OCI-LY1 (cell line): ENCODE measurements at regions not wholly inside any gene's neighbourhood (a gene's known extent, or its start where the extent isn't known, plus 50 kb on each side); places are given as distances from the start of the nearest gene placed in this dataset.

Source experiments
- H2AFZ ChIP-seq: fragments of 200-600 bp; sonication (generic), shearing (Covaris generic); 2 replicates; pipeline ENCODE4 v1.6.0; 2014; ENCODE audit warnings: antibody characterized with exemption, mild to moderate bottlenecking, low read length
- H3F3A ChIP-seq: fragments of 200-600 bp; sonication (generic), shearing (Covaris generic); 2 replicates; pipeline ENCODE4 v1.6.0; 2014; ENCODE audit warnings: mild to moderate bottlenecking, antibody characterized with exemption, low read length, moderate library complexity; ENCODE audit not compliant: insufficient read depth
- H3K27ac ChIP-seq: fragments of 200-600 bp; sonication (generic); 2 replicates; pipeline ENCODE4 v1.5.1; 2014; ENCODE audit warnings: low read length, mixed run types, mild to moderate bottlenecking, low read depth; ENCODE audit not compliant: poor library complexity, severe bottlenecking
- H3K27me3 ChIP-seq: fragments of 200-600 bp; sonication (generic); 2 replicates; pipeline ENCODE4 v1.6.0; 2014; ENCODE audit warnings: antibody characterized with exemption, mild to moderate bottlenecking, low read length, moderate library complexity; ENCODE audit not compliant: insufficient read depth
- H3K36me3 ChIP-seq: fragments of 200-600 bp; sonication (generic); 2 replicates; pipeline ENCODE4 v1.6.1; 2014; ENCODE audit warnings: mild to moderate bottlenecking, antibody characterized with exemption, low read length, moderate library complexity, mixed read lengths; ENCODE audit not compliant: insufficient read depth
- H3K4me1 ChIP-seq: fragments of 200-600 bp; sonication (generic); 2 replicates; pipeline ENCODE4 v1.5.1; 2014; ENCODE audit warnings: mild to moderate bottlenecking, low read length, moderate library complexity; ENCODE audit not compliant: insufficient read depth, severe bottlenecking
- H3K4me2 ChIP-seq: fragments of 200-600 bp; sonication (generic), shearing (Covaris generic); 2 replicates; pipeline ENCODE4 v1.6.1; 2014; ENCODE audit warnings: low read length
- H3K4me3 ChIP-seq: fragments of 200-600 bp; sonication (generic); 2 replicates; pipeline ENCODE4 v1.5.1; 2014; ENCODE audit warnings: low read length, low read depth, mild to moderate bottlenecking, mixed read lengths; ENCODE audit not compliant: poor library complexity, severe bottlenecking
- H3K79me2 ChIP-seq: fragments of 200-600 bp; shearing (Covaris generic); 2 replicates; pipeline ENCODE4 v1.6.1; 2016; ENCODE audit warnings: mixed run types, low read length, mixed read lengths; ENCODE audit not compliant: insufficient read depth
- H3K9ac ChIP-seq: fragments of 200-600 bp; sonication (generic), shearing (Covaris generic); 2 replicates; pipeline ENCODE4 v1.6.1; 2014; ENCODE audit warnings: mild to moderate bottlenecking, low read length, mixed read lengths
- H3K9me2 ChIP-seq: fragments of 200-600 bp; sonication (generic), shearing (Covaris generic); 2 replicates; pipeline ENCODE4 v1.6.1; 2014; ENCODE audit warnings: low read depth, mild to moderate bottlenecking, low read length, mixed read lengths
- H3K9me3 ChIP-seq: fragments of 200-600 bp; shearing (Covaris generic); 2 replicates; pipeline ENCODE4 v1.6.1; 2014; ENCODE audit warnings: low read length, mixed read lengths
- H4K20me1 ChIP-seq: fragments of 200-600 bp; sonication (generic), shearing (Covaris generic); 2 replicates; pipeline ENCODE4 v1.6.0; 2016; ENCODE audit warnings: mild to moderate bottlenecking, low read length; ENCODE audit not compliant: insufficient read depth
- CTCF ChIP-seq: fragments of 200-600 bp; sonication (generic), shearing (Covaris generic); IDR thresholded peaks from 2 replicates; pipeline ENCODE4 v1.5.1; 2017; ENCODE audit warnings: mild to moderate bottlenecking, antibody characterized with exemption, low read length, moderate library complexity, mixed read lengths
- EZH2 ChIP-seq: fragments of 200-600 bp; sonication (generic), shearing (Covaris generic); IDR thresholded peaks from 2 replicates; pipeline ENCODE4 v1.8.0; 2017; ENCODE audit warnings: borderline replicate concordance, mixed run types, mild to moderate bottlenecking, antibody characterized with exemption, low read length, moderate library complexity, mixed read lengths

GRCh38 chr5:119814655-119815054, 185.3 kb downstream of the FAM170A start:
- no peak for TF ChIP-seq CTCF
- no peak for TF ChIP-seq EZH2
- Histone ChIP-seq H2AFZ (no peak overlapping the region), H3K27ac (no peak overlapping the region), H3K4me3 (no peak overlapping the region), H3K36me3 (no peaks in the 10 kb centered on the region), H3K79me2 (no peaks in the 10 kb centered on the region), H3K9ac (no peak overlapping the region), H3F3A (no peaks in the 10 kb centered on the region), H3K9me3 (no peaks in the 10 kb centered on the region), H3K27me3 (no peaks in the 10 kb centered on the region), H3K4me2 (no peak overlapping the region), H3K4me1 (no peaks in the 10 kb centered on the region), H3K9me2 (no peaks in the 10 kb centered on the region), H4K20me1 (no peaks in the 10 kb centered on the region)

- H3K27ac ChIP-seq: no peak overlapping the region
- H3K4me2 ChIP-seq: no peak overlapping the region
- H3F3A ChIP-seq: no peaks in the 10 kb centered on the region
- H3K4me3 ChIP-seq: no peak overlapping the region
- TF ChIP-seq EZH2 (no peak), CTCF (no peak)
- H3K27me3 ChIP-seq: no peaks in the 10 kb centered on the region
- H2AFZ ChIP-seq: no peak overlapping the region
- H3K36me3 ChIP-seq: no peaks in the 10 kb centered on the region
- H3K9me3 ChIP-seq: no peaks in the 10 kb centered on the region
- no peaks in the 10 kb centered on the region for H3K79me2 ChIP-seq
- H4K20me1 ChIP-seq: no peaks in the 10 kb centered on the region
- no peaks in the 10 kb centered on the region for H3K4me1 ChIP-seq
- no peak overlapping the region for H3K9ac ChIP-seq
- H3K9me2 ChIP-seq: no peaks in the 10 kb centered on the region
These were observed 186.7 kb downstream of the FAM170A start for GRCh38 chr5:119816055-119816454.

GRCh38 chr5:119820016-119820415, 190.7 kb downstream of the FAM170A start:
- TF ChIP-seq CTCF (no peak), EZH2 (no peak)
- Histone ChIP-seq H3K9me2 (no peaks in the 10 kb centered on the region), H4K20me1 (no peaks in the 10 kb centered on the region)

More at GRCh38 chr5:119820016-119820415, 190.7 kb downstream of the FAM170A start:
- no peaks in the 10 kb centered on the region for H3K4me1 ChIP-seq
- no peak overlapping the region for H3K4me3 ChIP-seq
- H3F3A ChIP-seq: no peaks in the 10 kb centered on the region
- H3K9ac ChIP-seq: no peak overlapping the region
- no peaks in the 10 kb centered on the region for H3K79me2 ChIP-seq
- H3K36me3 ChIP-seq: no peaks in the 10 kb centered on the region
- no peak overlapping the region for H3K4me2 ChIP-seq
- no peaks in the 10 kb centered on the region for H3K27me3 ChIP-seq
- H3K9me3 ChIP-seq: no peaks in the 10 kb centered on the region
- no peak overlapping the region for H3K27ac ChIP-seq
- no peak overlapping the region for H2AFZ ChIP-seq
